ENCODE measurements at regions not wholly inside any gene's neighbourhood (a gene's known extent, or its start where the extent isn't known, plus 50 kb on each side); places are given as distances from the start of the nearest gene placed in this dataset.

DNA sequence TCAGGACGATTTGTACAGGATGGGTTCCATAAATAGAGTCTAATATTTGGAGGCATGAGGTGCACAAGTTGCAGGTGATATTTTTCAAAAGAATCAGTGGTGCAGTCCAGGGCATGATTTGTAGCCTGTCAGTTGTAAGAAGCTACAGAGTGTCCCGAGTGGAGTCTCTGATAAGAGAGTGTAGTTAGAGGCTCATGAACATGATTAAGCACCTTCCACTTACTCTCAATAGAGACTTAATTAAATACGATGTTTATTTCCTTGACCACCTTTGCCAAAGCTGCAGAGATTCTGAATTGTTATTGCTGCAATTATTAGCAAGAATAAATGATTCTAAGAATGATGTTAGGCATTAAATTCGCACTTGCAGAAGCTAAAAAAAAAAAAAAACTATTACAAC, 218.4 kb upstream of the LRTM1 start:
- TF ChIP-seq IRF1 (CRISPR knock-in tag; IDR thresholded peaks at IDR 0.05) (no peak), NFYB (CRISPR knock-in tag; conservative IDR thresholded peaks at IDR 0.05; ENCODE audit: low read depth) (no peak), JUN (CRISPR knock-in tag; IDR thresholded peaks at IDR 0.05) (no peak), TEAD4 (CRISPR knock-in tag; IDR thresholded peaks at IDR 0.05) (no peak), EMX1 (CRISPR knock-in tag; IDR thresholded peaks at IDR 0.05) (no peak), TP53 (CRISPR knock-in tag; IDR thresholded peaks at IDR 0.05) (no peak), ATF3 (CRISPR knock-in tag; conservative IDR thresholded peaks at IDR 0.05) (no peak), MLX (CRISPR knock-in tag; IDR thresholded peaks at IDR 0.05) (no peak)
- TF ChIP-seq, protein P1, sequence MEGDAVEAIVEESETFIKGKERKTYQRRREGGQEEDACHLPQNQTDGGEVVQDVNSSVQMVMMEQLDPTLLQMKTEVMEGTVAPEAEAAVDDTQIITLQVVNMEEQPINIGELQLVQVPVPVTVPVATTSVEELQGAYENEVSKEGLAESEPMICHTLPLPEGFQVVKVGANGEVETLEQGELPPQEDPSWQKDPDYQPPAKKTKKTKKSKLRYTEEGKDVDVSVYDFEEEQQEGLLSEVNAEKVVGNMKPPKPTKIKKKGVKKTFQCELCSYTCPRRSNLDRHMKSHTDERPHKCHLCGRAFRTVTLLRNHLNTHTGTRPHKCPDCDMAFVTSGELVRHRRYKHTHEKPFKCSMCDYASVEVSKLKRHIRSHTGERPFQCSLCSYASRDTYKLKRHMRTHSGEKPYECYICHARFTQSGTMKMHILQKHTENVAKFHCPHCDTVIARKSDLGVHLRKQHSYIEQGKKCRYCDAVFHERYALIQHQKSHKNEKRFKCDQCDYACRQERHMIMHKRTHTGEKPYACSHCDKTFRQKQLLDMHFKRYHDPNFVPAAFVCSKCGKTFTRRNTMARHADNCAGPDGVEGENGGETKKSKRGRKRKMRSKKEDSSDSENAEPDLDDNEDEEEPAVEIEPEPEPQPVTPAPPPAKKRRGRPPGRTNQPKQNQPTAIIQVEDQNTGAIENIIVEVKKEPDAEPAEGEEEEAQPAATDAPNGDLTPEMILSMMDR (IDR thresholded peaks at IDR 0.05) = no peak
- TF ChIP-seq, protein P2, sequence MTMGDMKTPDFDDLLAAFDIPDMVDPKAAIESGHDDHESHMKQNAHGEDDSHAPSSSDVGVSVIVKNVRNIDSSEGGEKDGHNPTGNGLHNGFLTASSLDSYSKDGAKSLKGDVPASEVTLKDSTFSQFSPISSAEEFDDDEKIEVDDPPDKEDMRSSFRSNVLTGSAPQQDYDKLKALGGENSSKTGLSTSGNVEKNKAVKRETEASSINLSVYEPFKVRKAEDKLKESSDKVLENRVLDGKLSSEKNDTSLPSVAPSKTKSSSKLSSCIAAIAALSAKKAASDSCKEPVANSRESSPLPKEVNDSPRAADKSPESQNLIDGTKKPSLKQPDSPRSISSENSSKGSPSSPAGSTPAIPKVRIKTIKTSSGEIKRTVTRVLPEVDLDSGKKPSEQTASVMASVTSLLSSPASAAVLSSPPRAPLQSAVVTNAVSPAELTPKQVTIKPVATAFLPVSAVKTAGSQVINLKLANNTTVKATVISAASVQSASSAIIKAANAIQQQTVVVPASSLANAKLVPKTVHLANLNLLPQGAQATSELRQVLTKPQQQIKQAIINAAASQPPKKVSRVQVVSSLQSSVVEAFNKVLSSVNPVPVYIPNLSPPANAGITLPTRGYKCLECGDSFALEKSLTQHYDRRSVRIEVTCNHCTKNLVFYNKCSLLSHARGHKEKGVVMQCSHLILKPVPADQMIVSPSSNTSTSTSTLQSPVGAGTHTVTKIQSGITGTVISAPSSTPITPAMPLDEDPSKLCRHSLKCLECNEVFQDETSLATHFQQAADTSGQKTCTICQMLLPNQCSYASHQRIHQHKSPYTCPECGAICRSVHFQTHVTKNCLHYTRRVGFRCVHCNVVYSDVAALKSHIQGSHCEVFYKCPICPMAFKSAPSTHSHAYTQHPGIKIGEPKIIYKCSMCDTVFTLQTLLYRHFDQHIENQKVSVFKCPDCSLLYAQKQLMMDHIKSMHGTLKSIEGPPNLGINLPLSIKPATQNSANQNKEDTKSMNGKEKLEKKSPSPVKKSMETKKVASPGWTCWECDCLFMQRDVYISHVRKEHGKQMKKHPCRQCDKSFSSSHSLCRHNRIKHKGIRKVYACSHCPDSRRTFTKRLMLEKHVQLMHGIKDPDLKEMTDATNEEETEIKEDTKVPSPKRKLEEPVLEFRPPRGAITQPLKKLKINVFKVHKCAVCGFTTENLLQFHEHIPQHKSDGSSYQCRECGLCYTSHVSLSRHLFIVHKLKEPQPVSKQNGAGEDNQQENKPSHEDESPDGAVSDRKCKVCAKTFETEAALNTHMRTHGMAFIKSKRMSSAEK (CRISPR knock-in tag; IDR thresholded peaks at IDR 0.05; ENCODE audit: borderline replicate concordance) = no peak
- TF ChIP-seq, protein P3, sequence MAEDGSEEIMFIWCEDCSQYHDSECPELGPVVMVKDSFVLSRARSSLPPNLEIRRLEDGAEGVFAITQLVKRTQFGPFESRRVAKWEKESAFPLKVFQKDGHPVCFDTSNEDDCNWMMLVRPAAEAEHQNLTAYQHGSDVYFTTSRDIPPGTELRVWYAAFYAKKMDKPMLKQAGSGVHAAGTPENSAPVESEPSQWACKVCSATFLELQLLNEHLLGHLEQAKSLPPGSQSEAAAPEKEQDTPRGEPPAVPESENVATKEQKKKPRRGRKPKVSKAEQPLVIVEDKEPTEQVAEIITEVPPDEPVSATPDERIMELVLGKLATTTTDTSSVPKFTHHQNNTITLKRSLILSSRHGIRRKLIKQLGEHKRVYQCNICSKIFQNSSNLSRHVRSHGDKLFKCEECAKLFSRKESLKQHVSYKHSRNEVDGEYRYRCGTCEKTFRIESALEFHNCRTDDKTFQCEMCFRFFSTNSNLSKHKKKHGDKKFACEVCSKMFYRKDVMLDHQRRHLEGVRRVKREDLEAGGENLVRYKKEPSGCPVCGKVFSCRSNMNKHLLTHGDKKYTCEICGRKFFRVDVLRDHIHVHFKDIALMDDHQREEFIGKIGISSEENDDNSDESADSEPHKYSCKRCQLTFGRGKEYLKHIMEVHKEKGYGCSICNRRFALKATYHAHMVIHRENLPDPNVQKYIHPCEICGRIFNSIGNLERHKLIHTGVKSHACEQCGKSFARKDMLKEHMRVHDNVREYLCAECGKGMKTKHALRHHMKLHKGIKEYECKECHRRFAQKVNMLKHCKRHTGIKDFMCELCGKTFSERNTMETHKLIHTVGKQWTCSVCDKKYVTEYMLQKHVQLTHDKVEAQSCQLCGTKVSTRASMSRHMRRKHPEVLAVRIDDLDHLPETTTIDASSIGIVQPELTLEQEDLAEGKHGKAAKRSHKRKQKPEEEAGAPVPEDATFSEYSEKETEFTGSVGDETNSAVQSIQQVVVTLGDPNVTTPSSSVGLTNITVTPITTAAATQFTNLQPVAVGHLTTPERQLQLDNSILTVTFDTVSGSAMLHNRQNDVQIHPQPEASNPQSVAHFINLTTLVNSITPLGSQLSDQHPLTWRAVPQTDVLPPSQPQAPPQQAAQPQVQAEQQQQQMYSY (CRISPR knock-in tag; IDR thresholded peaks at IDR 0.05) = no peak
- TF ChIP-seq, protein P4, sequence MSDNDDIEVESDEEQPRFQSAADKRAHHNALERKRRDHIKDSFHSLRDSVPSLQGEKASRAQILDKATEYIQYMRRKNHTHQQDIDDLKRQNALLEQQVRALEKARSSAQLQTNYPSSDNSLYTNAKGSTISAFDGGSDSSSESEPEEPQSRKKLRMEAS (CRISPR knock-in tag; IDR thresholded peaks at IDR 0.05) = no peak
